GM12864 (cell line): ENCODE measurements at regions not wholly inside any gene's neighbourhood (a gene's known extent, or its start where the extent isn't known, plus 50 kb on each side); places are given as distances from the start of the nearest gene placed in this dataset.

ENCODE experiments used
- DNase-seq: peaks from one replicate; pipeline ENCODE4 v3.0.0-alpha.2; 2011; ENCODE audit warnings: low read depth
- H3K4me3 ChIP-seq: 2 replicates; pipeline ENCODE4 v1.5.1; 2011; ENCODE audit warnings: mild to moderate bottlenecking, low read depth, low read length, control low read depth
- CTCF ChIP-seq: IDR thresholded peaks from 2 replicates; pipeline ENCODE4 v1.5.1; 2011; ENCODE audit warnings: low read depth, mild to moderate bottlenecking, moderate library complexity, low read length, control low read depth, inconsistent platforms; ENCODE audit errors: missing control alignments

- H3K4me3 ChIP-seq: no peak overlapping the region
- TF ChIP-seq CTCF: no peak
- DNase-seq: no peak
These were observed 735.1 kb upstream of the CCDC54 start for GRCh38 chr3:106642161-106642560.

- no peak overlapping the region for H3K4me3 ChIP-seq
- no peak for TF ChIP-seq CTCF
- DNase-seq: no peak
These were observed 733.5 kb upstream of the CCDC54 start for GRCh38 chr3:106643684-106644161.

- TF ChIP-seq CTCF: no peak
- no peak overlapping the region for H3K4me3 ChIP-seq
- no peak for DNase-seq
These were observed 703.2 kb upstream of the CCDC54 start for GRCh38 chr3:106673926-106674569.

GRCh38 chr3:106675451-106675850 lies 701.8 kb upstream of the CCDC54 start:
- no peak for TF ChIP-seq CTCF
- no peak overlapping the region for H3K4me3 ChIP-seq
- no peak for DNase-seq

GRCh38 chr3:106678657-106679390 lies 698.4 kb upstream of the CCDC54 start:
- TF ChIP-seq CTCF: no peak
- no peak for DNase-seq

GRCh38 chr3:106683953-106684620 lies 693.2 kb upstream of the CCDC54 start:
- no peak for DNase-seq
- H3K4me3 ChIP-seq: no peak overlapping the region
- no peak for TF ChIP-seq CTCF

More at GRCh38 chr3:106678657-106679390, 698.4 kb upstream of the CCDC54 start:
- H3K4me3 ChIP-seq: no peak overlapping the region
